ENCODE measurements at regions not wholly inside any gene's neighbourhood (a gene's known extent, or its start where the extent isn't known, plus 50 kb on each side); places are given as distances from the start of the nearest gene placed in this dataset.

DNA sequence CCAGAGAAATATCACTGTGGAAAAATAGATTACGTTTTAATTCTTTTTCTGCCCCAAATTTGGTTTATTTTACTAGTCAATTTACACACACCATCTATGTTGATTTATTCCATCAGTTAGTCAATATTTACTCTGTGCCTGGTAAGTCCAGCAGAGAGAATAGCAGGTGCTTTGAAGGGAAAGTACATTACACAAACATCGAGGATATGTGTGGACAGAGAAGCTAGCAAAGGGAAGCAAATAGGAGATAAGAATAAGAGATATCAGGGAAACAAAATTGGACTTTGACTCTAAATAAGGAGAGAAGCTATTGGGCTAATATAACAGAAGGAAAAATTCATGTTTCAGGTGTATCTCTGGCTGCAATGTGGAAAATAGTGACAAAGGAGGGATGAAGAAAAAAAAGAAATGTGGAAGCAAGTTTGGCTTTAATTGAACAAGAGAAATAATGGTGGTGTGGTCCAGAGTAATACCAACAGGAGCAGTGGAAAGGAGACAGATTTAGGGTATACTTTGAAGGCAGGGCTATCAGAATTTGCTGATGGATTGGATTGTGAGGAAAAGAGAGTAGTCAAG, 587.7 kb upstream of the CDH6 start:
- intact Hi-C loops (cut with micrococcal nuclease): loop anchor here (2.0 kb wide), 1 partner anchor 17 kb away; no protein-coding TSS in a partner anchor

DNA sequence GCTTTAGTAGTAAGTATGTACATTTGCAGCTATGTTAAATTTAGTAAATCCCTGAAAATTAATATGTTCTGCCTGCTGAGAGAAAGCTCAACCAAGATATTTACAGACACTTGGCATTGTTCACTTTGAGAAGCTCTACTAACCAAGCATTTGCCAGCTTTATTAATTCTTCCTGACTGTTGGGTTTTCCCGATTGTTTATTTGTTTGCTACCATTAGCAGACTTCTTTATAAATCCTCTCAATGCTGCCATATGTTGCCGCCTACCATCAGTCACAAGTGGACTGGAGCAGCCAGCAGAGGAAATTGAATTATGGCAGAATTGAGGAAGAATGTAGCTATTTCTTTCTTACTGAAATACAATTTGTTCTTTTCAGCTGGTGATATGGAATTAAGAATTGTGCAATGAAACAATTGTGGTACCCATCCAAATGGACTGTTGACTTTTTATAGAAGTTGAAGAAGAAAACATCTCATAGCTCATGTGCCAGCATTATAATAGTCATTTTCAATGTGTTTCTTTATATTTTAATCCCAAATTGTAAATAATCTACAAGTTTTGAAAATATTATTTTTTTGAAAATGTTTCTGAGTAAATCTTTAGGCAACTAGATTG, 588.7 kb upstream of the CDH6 start:
- intact Hi-C loops (cut with micrococcal nuclease): no loop called here

DNA sequence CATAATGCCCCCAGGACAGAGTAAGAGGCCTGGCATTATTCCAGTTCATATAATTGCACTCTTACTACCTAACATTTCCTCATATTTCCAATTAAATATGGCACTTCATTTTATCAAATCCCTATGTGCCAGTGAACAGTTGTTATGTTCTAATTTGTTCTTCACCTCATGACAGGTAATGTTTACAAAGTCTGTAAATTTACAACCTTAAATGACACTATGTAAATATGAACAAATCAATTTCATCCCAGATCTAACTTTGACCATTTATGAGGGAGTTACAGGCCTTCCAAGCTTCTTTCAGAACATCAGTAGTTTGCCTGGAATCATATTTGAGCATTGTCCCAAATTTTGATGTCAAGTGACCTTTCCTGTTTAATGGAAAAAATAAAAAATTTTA, 592.6 kb upstream of the CDH6 start:
- intact Hi-C loops (cut with micrococcal nuclease): no loop called here

DNA sequence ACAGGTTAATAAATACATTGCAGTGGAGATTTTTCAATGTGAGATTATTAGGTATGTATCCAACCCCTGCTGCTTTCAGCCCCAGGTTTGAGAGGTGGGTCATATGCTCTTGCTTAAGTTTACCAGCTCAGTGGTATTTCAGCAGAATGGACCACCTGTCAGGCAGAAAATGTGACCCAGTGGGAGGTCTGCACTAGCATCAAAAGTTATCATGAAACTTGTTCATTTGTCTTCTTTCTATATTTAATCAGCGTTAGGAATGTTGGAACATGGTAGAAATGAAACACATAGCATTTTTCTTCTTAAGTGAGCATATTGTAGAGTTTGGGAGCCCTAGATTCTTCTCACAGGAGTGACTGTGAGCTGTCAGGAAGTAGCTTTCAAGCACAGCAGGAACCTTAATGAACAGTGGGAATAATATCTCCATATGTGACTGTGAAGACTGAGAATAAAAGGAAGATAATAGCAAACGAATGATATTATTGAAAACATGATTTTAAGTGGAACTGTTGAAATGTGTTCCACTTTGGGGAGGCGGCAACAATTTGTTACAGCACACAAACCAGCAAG, 596.9 kb upstream of the CDH6 start:
- intact Hi-C loops (cut with micrococcal nuclease): no loop called here

DNA sequence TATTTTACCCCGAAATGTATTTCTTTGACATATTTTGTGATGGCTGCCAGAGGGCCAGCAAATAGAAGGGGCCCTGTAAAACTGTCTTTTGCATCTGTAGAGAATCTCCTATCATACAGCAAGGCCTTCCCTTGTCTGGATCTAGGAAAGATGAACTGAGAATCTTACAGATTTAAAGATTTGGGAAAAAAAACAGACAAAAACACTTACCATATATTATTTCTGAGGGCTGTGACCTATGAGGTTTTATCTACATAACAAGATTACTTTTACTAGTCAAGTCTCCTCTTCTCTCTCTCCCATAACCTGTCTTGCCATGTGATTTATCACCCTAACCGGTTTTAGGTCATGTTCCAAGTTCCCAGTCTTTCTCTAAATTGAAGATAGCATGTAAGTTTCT, 599.2 kb upstream of the CDH6 start:
- intact Hi-C loops (cut with micrococcal nuclease): no loop called here

DNA sequence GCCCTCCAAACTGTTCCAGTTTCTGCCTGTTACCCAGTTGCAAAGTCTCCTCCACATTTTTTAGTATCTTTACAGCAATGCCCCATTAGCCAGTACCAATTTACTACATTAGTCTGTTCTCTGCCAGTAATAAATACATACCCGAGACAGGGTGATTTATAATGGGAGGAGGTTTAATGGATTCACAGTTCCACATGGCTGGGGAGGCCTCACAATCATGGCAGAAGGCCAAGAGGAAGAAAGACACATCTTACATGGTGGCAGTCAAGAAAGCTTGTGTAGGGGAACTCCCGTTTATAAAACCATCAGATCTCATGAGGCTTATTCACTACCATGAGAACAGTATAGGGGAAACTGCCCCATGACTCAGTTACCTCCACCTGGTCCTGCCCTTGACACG, 600.7 kb upstream of the CDH6 start:
- intact Hi-C loops (cut with micrococcal nuclease): no loop called here

DNA sequence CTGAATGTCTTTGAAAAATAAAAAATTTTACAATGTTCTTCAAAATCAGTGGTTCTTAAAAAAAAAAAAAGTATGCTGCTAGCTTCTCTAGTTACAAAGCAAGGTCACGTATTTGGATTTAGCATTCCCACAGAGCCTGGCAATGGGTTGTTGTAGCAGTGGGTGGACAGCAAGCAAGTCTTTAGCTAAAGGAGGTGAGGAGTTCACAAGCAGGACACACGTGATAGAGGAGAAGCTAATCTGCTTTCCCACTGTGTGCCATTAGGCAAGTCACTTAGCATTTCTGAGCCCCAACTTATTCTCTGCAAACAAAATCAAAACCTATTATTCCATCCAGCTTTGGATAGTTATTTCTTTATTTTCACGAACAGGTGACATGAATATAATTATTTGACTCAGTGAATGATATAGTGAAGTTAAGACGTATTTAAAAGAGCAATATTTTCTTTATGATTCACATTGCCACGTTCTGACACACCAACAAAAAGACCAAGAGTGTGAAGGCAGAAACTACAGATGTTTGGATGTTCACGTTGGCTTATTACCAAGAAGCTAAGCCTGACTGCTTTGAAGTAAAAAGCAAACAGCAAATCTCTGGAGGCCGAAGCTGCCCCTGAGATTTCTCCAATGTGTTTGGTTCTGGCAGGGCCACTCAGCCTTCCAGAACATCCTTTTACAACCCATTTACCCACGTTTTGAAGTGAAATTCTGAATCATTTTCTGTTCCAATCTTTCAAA, 612.1 kb upstream of the CDH6 start:
- intact Hi-C loops (cut with micrococcal nuclease): no loop called here

DNA sequence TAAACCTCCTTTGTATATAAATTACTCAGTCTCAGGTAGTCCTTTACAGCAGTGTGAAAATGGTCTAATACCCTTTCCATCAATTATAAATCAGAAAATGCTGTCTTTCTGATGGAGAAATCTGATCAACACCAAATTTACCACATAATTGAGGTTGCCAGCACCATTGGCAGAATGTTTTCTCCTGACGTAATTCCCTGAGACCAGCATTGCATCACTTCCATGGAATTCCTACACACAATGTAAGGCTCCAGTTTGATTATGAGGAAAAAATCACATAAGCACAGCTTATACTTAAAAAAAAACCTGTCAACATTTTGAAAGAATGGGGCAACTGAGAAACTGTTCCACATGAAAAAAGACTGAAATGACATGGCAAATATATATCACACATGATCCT, 618.7 kb upstream of the CDH6 start:
- intact Hi-C loops (cut with micrococcal nuclease): no loop called here

DNA sequence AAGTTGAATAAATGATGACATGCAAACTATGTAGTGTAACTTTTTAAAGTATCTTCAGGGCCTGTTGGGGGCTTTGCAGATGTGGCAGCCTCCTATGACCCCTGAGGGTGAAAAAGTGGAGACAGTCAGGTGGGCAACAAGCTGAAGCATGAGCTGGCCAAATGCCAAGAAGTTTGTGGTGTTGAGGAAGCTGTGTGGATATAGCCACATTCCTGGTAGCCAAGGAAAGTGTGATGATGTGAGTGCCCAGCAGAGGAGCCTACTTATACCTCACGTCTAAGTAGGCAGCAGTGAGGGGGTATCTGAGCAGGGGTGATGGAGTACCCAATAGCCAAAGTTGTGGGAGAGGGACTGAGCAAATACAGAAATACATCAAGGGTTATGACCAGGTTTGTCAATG, 621.2 kb upstream of the CDH6 start:
- intact Hi-C loops (cut with micrococcal nuclease): no loop called here

DNA sequence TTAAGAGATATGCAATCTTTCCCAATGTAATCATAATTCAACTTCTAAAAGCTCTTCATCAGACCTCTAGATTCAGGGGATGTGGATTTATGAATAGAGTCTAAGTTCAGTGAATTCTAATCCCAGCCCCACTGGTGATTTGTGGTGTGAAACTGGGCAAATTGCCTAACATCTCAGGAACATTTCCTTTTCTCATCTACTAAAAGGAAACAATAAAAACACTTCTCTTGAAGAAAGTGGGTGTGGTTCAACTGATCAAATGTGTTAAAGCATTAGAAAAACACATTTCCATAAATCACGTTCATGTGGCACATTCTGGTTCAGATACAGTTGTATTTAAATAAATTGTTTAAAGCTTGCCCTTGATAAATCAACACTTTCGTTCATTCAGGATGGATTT, 631.7 kb upstream of the CDH6 start:
- intact Hi-C loops (cut with micrococcal nuclease): no loop called here

DNA sequence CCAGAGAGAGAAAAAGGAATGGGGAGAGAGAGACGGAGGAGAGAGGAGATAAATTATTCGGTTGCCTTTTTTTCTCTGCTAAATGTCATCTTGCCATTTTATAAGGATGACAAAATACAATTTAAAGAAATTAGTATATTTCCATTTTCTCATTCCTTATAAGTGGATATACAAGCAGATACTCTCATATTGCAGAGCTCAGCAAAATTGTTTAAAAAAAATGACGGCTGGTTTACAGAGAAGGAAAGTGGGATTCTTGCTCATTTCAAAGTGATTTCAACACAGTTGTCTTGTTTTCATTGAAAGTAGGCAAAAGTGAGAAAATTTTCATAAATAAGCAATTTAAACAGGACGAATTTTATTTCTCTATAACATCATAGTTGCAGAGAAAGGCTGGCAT, 641.9 kb upstream of the CDH6 start:
- intact Hi-C loops (cut with micrococcal nuclease): no loop called here

DNA sequence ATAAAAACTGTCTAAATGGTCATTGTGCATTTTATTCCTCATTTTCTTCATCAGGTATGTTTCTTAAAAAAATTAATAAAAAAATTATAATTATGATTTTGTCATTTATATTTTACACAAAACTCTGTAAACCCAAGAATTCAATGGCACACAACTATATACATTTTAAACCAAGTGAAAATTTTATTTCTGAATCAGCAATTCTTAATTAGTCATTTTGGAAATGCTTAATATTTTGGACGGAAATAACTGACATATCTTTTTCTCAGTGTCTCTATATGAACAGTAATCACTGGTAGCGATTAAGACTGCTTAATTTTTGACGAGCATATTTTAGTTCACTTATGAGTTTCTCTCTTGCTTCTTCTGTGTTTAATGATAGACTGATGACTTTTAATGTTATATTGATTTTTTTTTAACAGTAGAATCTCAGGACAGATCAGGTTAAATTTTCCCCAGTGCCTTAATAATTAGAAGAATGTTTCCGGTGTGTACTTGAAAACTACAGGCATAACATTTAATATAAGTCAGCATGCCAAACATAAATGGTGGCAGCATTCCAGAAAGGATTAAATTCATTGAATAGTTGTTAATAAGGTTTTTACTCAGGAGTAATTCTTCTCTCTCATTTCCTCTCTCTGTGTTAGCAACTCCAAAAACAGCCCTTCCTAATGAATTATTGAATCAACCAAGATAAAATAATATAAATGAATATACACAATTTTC, 644.7 kb upstream of the CDH6 start:
- intact Hi-C loops (cut with micrococcal nuclease): no loop called here

DNA sequence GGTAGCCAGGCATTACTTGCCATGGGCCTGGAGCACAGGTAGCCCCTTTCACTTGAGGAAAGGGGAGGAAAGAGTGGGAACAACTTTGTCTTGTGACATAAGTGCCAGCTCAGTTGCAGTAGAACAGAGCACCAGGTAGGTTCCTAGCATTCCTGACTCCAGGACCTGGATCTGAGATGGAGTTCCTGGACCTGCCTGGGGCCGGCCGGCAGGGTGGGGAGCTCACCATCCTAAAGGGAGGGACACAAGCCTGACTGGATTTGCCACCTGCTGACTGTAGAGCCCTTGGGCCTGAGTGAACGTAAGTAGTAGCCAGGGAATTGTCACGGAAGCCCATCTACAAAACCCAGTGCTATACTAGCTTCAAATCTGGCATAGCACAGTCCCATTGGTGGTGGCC, 653.3 kb upstream of the CDH6 start:
- intact Hi-C loops (cut with micrococcal nuclease): no loop called here

DNA sequence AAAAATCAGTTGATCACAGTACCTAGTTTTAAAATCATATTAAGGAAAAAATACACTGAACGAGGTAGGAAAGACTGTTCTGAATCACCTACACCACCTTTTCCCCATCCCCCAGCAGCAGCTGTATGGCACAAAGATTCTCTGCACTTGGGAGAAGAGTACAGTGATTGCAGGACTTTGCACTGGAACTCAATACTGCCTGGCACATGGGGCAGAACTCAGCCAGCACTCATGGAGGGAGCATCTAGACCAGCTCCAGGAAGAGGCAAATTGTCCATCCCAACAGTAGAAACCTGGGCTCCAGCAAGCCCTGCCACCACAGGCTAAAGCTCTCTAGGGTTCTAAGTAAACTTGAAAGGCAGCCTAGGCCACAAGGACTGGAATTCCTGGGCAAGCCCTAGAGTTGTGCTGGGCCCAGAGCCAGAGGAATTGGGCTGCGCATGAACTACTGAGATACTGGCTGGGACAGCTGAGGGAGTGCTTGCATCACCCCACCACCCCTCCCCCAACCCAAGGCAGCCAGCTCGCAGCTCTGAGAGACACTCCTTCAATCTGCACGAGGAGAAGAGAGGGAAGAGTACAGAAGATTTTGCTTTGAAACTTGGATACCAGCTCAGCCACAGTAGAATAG, 654.4 kb upstream of the CDH6 start:
- intact Hi-C loops (cut with micrococcal nuclease): no loop called here

DNA sequence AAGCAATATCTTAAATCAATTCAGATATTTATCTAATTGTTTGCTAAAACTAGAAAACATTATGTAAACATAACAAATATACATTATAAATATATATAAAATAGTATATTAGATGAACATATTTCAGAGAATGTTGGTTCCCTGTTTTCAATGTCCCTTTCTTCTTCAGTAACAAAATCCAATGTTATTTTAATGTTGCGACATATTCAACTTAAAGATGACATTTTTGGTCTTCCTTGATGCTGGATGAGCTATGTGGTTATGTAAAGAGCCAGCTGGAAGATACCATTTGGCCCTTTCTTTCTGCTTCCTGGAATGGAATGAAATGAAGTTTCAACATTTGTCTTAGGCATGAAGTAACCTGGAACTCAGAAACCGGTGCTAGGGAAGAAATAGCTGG, 668.1 kb upstream of the CDH6 start:
- intact Hi-C loops (cut with micrococcal nuclease): no loop called here

DNA sequence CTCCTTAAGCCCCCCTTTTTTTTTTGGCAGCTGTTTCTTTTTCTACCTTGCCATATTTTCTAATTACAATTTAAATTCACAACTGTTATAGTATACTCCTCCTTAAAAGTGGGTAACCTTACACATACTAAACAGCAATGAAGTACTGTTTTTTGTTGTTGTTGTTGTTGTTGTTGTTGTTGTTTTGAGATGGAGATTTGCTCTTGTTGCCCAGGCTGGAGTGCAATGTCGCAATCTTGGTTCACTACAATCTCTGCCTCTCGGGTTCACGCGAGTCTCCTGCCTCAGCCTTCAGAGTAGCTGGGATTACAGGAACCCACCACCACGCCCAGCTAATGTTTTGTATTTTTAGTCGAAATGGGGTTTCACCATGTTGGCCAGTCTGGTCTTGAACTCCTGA, 669.1 kb upstream of the CDH6 start:
- intact Hi-C loops (cut with micrococcal nuclease): no loop called here

DNA sequence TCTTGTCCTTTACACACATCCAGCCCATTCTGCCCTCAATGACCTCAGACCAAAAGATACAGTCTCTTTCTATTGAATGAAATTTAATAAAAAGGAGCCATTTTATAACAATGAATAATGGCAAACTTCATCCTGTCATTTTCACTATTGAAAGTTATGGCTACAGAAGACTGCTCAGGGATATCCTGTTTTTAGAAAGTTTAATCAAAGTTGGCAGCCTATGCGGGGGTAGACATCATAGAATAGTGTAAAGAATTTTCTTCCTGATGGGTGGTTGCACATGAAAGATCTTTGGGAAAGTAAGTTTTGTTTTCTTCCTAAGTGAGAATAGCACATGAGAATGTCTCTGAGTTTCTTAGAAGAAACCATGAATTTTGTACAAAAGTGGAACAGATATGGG, 670.4 kb upstream of the CDH6 start:
- intact Hi-C loops (cut with micrococcal nuclease): no loop called here

DNA sequence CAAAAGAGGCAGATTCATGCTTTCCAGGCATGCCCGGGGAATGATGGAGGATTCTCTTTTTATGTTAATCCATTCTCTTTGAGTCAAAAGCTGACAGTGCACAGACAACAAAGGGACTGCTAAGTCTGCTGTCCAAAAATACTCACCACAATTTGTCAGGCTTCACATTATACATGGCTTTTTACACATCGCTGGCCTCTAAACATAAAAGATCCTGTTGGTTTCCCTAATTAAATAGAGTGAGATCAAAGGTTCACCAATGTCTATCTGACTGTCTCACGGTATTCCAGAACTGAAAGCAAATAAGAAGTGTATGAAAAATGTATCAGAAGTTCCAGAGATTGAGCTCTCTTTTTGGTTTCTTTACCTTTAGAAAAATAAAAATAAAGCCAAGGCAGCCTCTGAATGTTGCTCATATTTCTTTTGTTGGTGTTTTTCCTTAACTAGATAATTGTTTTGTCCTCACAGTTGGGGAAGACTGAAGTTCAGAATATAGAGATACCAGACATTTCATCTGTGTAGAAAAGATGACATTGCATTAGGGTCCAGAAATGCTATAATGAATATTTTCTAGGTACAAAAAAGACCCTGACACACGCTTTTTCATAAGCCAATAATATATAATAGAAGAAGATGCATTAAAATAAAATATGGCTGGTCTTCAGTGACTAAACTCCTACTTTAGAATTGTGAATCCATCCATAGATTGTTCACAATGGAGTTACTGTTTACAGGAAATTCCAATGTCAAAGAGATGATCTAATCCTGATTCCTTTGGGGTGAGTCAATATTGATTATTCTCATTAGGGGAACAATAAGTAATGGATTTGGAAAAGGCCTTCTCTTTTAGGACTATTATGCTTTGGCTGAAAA, 688.2 kb upstream of the CDH6 start:
- intact Hi-C loops (cut with micrococcal nuclease): no loop called here

DNA sequence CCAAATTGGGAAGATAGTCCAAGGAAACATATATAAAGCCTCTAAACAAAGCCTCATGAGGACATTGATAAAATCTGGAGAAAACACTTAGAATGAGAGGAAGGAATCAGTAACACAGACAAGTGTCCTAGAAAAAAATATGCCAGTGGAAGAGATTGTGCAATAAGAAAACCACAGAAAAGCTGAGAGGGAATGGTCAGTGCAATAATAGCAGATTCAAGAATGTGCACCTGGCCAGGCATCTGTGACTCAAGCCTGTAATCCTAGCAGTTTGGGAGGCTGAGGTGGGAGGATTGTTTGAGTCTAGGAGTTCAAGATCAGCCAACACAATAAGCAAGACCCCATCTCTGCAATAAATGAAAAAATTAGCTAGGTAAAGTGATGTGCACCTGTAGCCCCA, 691.2 kb upstream of the CDH6 start:
- intact Hi-C loops (cut with micrococcal nuclease): no loop called here

DNA sequence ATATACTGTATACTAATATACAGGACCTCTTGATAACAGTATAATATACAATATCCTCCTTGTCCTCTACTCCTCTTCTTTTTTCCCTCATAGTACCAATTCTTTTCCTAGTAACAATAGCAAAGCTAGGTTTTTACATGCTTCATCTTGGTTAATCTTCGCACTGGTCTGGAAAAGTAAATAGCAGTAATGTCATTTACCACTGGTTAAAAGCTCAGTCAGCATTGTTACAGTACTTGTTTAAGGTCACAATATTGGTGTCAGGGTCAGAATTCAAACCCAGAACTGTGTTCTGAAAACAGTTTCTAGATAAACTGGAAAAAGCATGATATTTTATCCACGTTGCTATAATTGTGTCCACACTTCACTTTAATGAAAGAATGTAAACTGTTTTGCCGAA, 692.4 kb upstream of the CDH6 start:
- intact Hi-C loops (cut with micrococcal nuclease): no loop called here

DNA sequence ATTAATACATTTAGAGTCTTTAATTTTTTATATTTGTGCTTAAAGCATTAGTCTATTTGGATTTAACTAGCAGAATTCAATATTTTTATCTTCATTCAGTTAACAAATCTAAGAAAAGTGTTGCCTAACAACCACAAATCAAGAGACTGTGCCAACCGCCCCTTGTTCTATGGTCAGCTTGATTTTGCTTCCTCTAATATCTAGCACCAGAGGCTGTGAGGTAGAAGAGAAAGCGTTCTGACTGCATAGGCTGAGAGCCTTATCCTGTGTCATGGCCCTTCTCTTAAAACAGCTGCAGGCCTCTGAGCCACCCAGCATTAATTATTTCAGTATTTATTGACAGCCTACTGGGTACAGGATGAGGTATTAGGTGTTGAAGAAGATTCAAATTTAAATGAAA, 693.0 kb upstream of the CDH6 start:
- intact Hi-C loops (cut with micrococcal nuclease): no loop called here

Measured in T-helper 1 cell treated with Interleukin-12 subunit alpha and Interleukin-12 subunit beta and Interleukin-4 antibody, amounts not matched to agents 30 ng/mL and 1 ng/mL, for 36 hours (primary cell).